BLaER1 treated with 17β-estradiol and CSF1 and Interleukin-3, amounts not matched to agents 10 nM and 100 nM (cell line): ENCODE measurements at regions not wholly inside any gene's neighbourhood (a gene's known extent, or its start where the extent isn't known, plus 50 kb on each side); places are given as distances from the start of the nearest gene placed in this dataset.

Experiments used
- H3K27ac ChIP-seq, 11 experiments: shearing (Covaris generic); formaldehyde crosslinking; 2 replicates each; pipeline ENCODE4 v1.8.1; 2022
- H3K27me3 ChIP-seq, 11 experiments: shearing (Covaris generic); formaldehyde crosslinking; 2 replicates each; pipeline ENCODE4 v1.8.1; 2022
- H3K36me3 ChIP-seq, 11 experiments: shearing (Covaris generic); formaldehyde crosslinking; 2 replicates each; pipeline ENCODE4 v1.8.1; 2022
- H3K4me1 ChIP-seq, 10 experiments: shearing (Covaris generic); formaldehyde crosslinking; 2 replicates each; pipeline ENCODE4 v1.8.1; 2022
- H3K4me2 ChIP-seq, 11 experiments: shearing (Covaris generic); formaldehyde crosslinking; 2 replicates each; pipeline ENCODE4 v1.8.1; 2022
- H3K4me3 ChIP-seq, 10 experiments: shearing (Covaris generic); formaldehyde crosslinking; 2 replicates each; pipeline ENCODE4 v1.8.1; 2022
- H3K9ac ChIP-seq, 11 experiments: shearing (Covaris generic); formaldehyde crosslinking; 2 replicates each; pipeline ENCODE4 v1.8.1; 2022
- H3K9me3 ChIP-seq, 11 experiments: shearing (Covaris generic); formaldehyde crosslinking; replicated peaks in 1 of 11; 2 replicates each; pipeline ENCODE4 v1.8.1; 2022
- H4K20me1 ChIP-seq, 11 experiments: shearing (Covaris generic); formaldehyde crosslinking; 2 replicates each; pipeline ENCODE4 v1.8.1; 2022
- Cebpa-rat ChIP-seq, 11 experiments: shearing (Covaris generic); IDR thresholded peaks; 2 replicates each; pipeline ENCODE4 v1.8.1; 2022

DNA sequence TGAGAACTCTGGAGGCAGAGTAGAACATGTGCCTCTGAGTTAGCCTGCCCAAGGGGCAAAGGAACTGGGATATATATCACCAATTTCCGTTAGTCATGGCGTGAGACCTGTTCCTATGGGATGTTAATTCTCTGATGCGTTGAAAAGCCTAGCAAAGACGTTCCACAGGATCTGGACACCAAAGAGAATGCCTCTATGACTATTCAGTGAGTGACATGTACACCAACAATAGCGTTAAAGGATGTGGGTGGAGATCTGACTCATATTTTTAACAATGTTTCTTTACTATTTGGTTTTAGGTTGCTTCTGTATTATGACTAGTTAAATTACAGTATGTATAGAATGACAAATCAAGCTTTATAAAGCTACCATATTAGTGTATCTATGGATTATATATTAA, 320.9 kb upstream of the MC4R start:
- H3K9ac ChIP-seq: no peak overlapping the region
- H3K27ac ChIP-seq: no peak overlapping the region
- H3K4me2 ChIP-seq: no peak overlapping the region
- no peak overlapping the region for H3K4me3 ChIP-seq
- H3K4me1 ChIP-seq: no peaks in the 10 kb centered on the region
- TF ChIP-seq Cebpa-rat (IDR thresholded peaks at IDR 0.05): no peak
- no peaks in the 10 kb centered on the region for H3K9me3 ChIP-seq
- H4K20me1 ChIP-seq: no peaks in the 10 kb centered on the region
- H3K27me3 ChIP-seq: no peaks in the 10 kb centered on the region
- no peaks in the 10 kb centered on the region for H3K36me3 ChIP-seq

DNA sequence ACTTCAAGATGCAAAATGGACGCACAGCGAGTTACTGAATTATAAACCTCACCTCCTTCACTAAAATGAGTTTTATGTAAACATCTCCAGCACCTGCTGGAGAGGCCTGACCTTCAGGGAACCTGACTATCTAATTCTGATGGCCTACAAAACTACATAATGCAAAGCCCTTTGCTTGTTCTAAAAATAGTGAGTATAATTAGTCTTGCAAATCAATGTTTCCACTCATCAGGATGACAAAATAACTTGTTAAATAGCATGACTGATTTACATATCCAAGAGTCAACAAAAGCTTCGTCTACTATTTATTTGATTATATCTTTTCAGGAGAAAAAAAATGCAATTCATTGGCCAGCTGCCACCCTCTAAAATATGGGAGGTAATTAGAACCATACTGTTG, 326.3 kb upstream of the MC4R start:
- Histone ChIP-seq H3K27ac (no peak overlapping the region), H3K36me3 (no peaks in the 10 kb centered on the region), H3K4me1 (no peaks in the 10 kb centered on the region), H3K9me3 (no peaks in the 10 kb centered on the region), H3K4me3 (no peak overlapping the region), H3K27me3 (no peaks in the 10 kb centered on the region), H3K9ac (no peak overlapping the region), H4K20me1 (no peaks in the 10 kb centered on the region), H3K4me2 (no peak overlapping the region)
- TF ChIP-seq Cebpa-rat (IDR thresholded peaks at IDR 0.05): no peak

DNA sequence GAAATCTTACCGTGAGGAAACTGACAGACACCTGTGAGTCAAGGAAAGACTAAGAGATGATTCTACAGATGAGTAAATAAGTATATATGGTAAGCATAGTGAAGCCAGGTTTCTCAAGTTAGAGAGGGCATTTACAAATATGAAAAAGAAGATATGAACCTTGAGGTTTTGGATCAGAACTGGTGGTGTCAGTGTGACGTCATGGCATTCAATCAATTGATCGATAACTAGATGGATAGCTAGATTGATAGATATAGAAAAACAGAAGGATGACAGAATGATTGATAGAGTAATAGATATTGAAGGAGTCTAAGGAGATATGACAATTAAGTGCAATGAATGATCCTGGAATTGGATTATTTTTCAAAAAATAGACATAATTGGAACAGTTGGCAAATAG, 350.2 kb upstream of the MC4R start:
- Histone ChIP-seq H3K9me3 (no peaks in the 10 kb centered on the region), H3K9ac (no peak overlapping the region)

DNA sequence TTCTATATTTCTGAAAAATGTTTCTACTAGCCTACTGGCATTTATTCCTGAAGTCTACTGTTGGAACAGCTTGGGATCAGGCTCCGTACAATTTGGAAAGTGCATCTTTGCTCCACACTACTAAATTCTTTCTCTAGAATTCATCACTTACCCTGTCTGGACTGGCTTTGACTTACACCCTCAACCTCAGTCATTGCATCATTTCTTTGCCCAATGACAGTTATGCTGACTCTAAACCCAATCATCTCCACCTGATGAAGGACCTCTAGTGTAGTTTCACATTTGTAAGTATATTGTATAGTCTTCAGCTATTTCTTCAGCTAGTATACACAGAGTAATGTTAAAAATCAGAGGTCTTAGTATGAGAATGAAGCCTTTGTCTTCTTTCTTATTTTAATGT, 359.6 kb upstream of the MC4R start:
- TF ChIP-seq Cebpa-rat (IDR thresholded peaks at IDR 0.05): no peak
- H3K4me2 ChIP-seq: no peak overlapping the region
- H3K4me1 ChIP-seq: no peaks in the 10 kb centered on the region
- no peak overlapping the region for H3K9ac ChIP-seq
- H4K20me1 ChIP-seq: no peaks in the 10 kb centered on the region
- H3K27me3 ChIP-seq: no peaks in the 10 kb centered on the region
- no peak overlapping the region for H3K27ac ChIP-seq
- no peaks in the 10 kb centered on the region for H3K9me3 ChIP-seq
- H3K4me3 ChIP-seq: no peak overlapping the region
- H3K36me3 ChIP-seq: no peaks in the 10 kb centered on the region

More for the DNA sequence above, 350.2 kb upstream of the MC4R start:
- no peak for TF ChIP-seq Cebpa-rat (IDR thresholded peaks at IDR 0.05)
- H3K4me1 ChIP-seq: no peaks in the 10 kb centered on the region
- H4K20me1 ChIP-seq: no peaks in the 10 kb centered on the region
- no peak overlapping the region for H3K4me3 ChIP-seq
- H3K27me3 ChIP-seq: no peaks in the 10 kb centered on the region
- no peaks in the 10 kb centered on the region for H3K36me3 ChIP-seq
- no peak overlapping the region for H3K27ac ChIP-seq
- no peak overlapping the region for H3K4me2 ChIP-seq

DNA sequence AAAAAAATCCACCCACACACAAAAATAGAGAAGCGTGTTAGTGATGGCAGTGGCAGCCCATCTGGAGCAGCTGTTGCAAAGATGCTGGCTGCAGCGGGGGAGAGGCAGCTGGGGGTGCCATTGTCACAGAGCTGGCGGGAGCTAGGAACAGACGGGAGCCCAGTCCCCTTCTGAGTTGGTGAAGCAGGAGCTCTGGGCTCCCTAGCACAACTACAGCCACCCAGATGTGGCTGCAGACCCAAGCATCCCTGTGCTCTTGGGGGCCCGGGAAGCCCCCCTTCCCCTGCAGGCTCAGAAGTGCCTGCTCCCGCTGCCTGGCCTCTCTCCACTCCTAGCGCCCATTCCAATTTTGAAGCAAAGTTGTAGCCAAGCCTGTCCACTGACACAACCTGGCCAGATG, 366.6 kb upstream of the MC4R start:
- Histone ChIP-seq H4K20me1 (no peaks in the 10 kb centered on the region), H3K27ac (no peak overlapping the region), H3K9me3 (no peaks in the 10 kb centered on the region), H3K4me3 (no peak overlapping the region), H3K4me2 (no peak overlapping the region), H3K27me3 (no peaks in the 10 kb centered on the region), H3K36me3 (no peaks in the 10 kb centered on the region), H3K9ac (no peak overlapping the region), H3K4me1 (peaks cover 0 to 7% (median 0%) of the 10 kb centered on the region in 10 experiments; a peak in 2 of 20 replicates)
- no peak for TF ChIP-seq Cebpa-rat (IDR thresholded peaks at IDR 0.05)

DNA sequence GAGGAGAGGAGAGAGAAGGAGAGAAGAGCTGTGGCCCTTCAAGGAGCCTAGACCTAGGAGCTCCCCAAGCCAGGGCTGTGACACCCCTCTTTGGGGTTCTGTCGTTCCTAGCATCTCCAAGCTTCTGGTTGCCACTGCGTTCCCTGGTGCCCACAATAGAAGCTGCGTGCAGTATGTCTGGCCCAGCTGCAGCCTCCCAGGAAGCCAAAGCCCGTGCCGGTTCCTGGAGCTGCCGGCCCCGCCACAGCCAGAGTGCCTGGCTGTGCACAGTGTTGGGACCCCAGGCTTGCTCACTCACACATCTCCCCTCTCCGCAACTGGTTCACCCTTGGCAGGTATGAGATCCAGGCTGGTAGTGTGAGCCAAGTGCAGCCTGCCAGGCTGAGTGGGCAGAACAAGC, 367.7 kb upstream of the MC4R start:
- Histone ChIP-seq H3K36me3 (no peaks in the 10 kb centered on the region), H3K4me1 (peaks cover 0 to 7% (median 0%) of the 10 kb centered on the region in 10 experiments; a peak in 2 of 20 replicates), H3K27me3 (no peaks in the 10 kb centered on the region), H3K4me3 (no peak overlapping the region), H4K20me1 (no peaks in the 10 kb centered on the region), H3K27ac (no peak overlapping the region), H3K9ac (no peak overlapping the region), H3K9me3 (no peaks in the 10 kb centered on the region), H3K4me2 (no peak overlapping the region; a peak in 2 of 22 replicates)
- TF ChIP-seq Cebpa-rat (IDR thresholded peaks at IDR 0.05): no peak

DNA sequence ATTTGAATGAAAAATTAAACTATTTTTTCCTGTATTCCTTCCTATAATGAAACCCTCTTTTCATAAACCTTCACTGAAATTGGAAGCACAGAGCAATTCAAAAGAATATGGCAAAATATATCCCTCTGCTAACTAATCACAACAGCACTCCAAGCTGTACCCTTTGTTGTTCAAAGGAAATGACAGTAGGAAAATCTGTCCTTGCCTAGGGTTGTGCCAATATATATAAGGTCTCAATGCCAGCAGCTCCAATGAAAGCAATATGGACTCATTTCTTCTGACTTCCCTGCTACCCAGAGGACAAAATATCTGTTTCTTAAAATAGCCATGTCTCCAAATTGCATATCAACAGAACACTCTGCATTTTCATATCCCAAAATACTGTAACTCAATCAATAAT, 373.9 kb upstream of the MC4R start:
- Histone ChIP-seq H4K20me1 (no peaks in the 10 kb centered on the region), H3K9ac (no peak overlapping the region), H3K4me2 (no peak overlapping the region; a peak in 1 of 22 replicates), H3K36me3 (no peaks in the 10 kb centered on the region), H3K27ac (no peak overlapping the region), H3K27me3 (no peaks in the 10 kb centered on the region), H3K9me3 (no peaks in the 10 kb centered on the region), H3K4me1 (peaks cover 0 to 18% (median 6%) of the 10 kb centered on the region in 10 experiments; a peak in 8 of 20 replicates), H3K4me3 (no peak overlapping the region)
- no peak for TF ChIP-seq Cebpa-rat (IDR thresholded peaks at IDR 0.05)

DNA sequence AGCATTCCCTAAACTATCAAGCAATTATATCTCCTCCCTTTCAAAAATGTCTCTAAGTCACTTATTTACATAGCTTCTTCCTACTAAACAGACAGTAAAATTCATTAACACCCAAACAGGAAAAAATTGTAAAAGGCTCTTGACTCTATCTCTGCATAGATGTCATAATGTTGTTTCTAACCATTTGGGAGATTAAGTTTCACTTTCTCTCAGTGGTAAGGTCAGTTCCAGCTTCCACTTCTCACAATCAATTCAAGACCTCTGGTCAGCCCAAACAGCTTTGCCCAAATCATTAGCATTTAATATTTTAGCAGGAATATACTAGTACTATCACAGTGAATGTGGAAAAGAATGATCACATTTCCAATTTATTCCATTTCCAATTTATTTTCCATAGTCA, 374.3 kb upstream of the MC4R start:
- Histone ChIP-seq H3K4me2 (no peak overlapping the region; a peak in 1 of 22 replicates), H3K9ac (no peak overlapping the region), H3K27me3 (no peaks in the 10 kb centered on the region), H3K27ac (no peak overlapping the region), H3K4me1 (peaks cover 0 to 18% (median 6%) of the 10 kb centered on the region in 10 experiments; a peak in 8 of 20 replicates), H3K4me3 (no peak overlapping the region), H3K36me3 (no peaks in the 10 kb centered on the region), H3K9me3 (no peaks in the 10 kb centered on the region), H4K20me1 (no peaks in the 10 kb centered on the region)
- TF ChIP-seq Cebpa-rat (IDR thresholded peaks at IDR 0.05): no peak

- Histone ChIP-seq H4K20me1 (no peaks in the 10 kb centered on the region), H3K9ac (no peak overlapping the region), H3K36me3 (no peaks in the 10 kb centered on the region), H3K9me3 (no peaks in the 10 kb centered on the region), H3K4me3 (no peak overlapping the region), H3K4me2 (no peak overlapping the region), H3K27ac (no peak overlapping the region), H3K4me1 (no peaks in the 10 kb centered on the region), H3K27me3 (no peaks in the 10 kb centered on the region)
- no peak for TF ChIP-seq Cebpa-rat (IDR thresholded peaks at IDR 0.05)
Measured at GRCh38 chr18:60753753-60754152, 381.2 kb upstream of the MC4R start.

GRCh38 chr18:60754413-60755009, 381.9 kb upstream of the MC4R start:
- Histone ChIP-seq H4K20me1 (no peaks in the 10 kb centered on the region), H3K27ac (no peak overlapping the region), H3K27me3 (no peaks in the 10 kb centered on the region), H3K9me3 (no peaks in the 10 kb centered on the region), H3K4me1 (no peaks in the 10 kb centered on the region), H3K4me2 (no peak overlapping the region), H3K9ac (no peak overlapping the region), H3K36me3 (no peaks in the 10 kb centered on the region), H3K4me3 (no peak overlapping the region)
- TF ChIP-seq Cebpa-rat (IDR thresholded peaks at IDR 0.05): no peak
